ENCODE measurements at regions not wholly inside any gene's neighbourhood (a gene's known extent, or its start where the extent isn't known, plus 50 kb on each side); places are given as distances from the start of the nearest gene placed in this dataset.

- no peak for DNase-seq
These were observed 648.7 kb upstream of the CCDC54 start for GRCh38 chr3:106728315-106729098.

GRCh38 chr3:106729481-106729880 is 647.8 kb upstream of the CCDC54 start:
- DNase-seq: no peak

GRCh38 chr3:106731230-106731629 is 646.0 kb upstream of the CCDC54 start:
- DNase-seq: no peak

GRCh38 chr3:106734712-106735111 is 642.5 kb upstream of the CCDC54 start:
- DNase-seq: no peak

- no peak for DNase-seq
These were observed 640.0 kb upstream of the CCDC54 start for GRCh38 chr3:106737265-106737664.

- DNase-seq: no peak
These were observed 637.1 kb upstream of the CCDC54 start for GRCh38 chr3:106740116-106740515.

GRCh38 chr3:106745344-106746168 is 631.7 kb upstream of the CCDC54 start:
- no peak for DNase-seq

- no peak for DNase-seq
These were observed 631.0 kb upstream of the CCDC54 start for GRCh38 chr3:106746286-106746685.

GRCh38 chr3:106748472-106749262 is 628.6 kb upstream of the CCDC54 start:
- no peak for DNase-seq

GRCh38 chr3:106750092-106750491 is 627.1 kb upstream of the CCDC54 start:
- no peak for DNase-seq

- DNase-seq: no peak
These were observed 621.9 kb upstream of the CCDC54 start for GRCh38 chr3:106755336-106755735.

GRCh38 chr3:106756901-106757300 is 620.3 kb upstream of the CCDC54 start:
- DNase-seq: no peak

GRCh38 chr3:106758459-106758858 is 618.8 kb upstream of the CCDC54 start:
- no peak for DNase-seq

GRCh38 chr3:106759731-106760130 is 617.5 kb upstream of the CCDC54 start:
- no peak for DNase-seq

GRCh38 chr3:106765342-106765741 is 611.9 kb upstream of the CCDC54 start:
- DNase-seq: no peak

GRCh38 chr3:106768941-106769480 is 608.2 kb upstream of the CCDC54 start:
- no peak for DNase-seq

GRCh38 chr3:106773795-106774194 is 603.4 kb upstream of the CCDC54 start:
- no peak for DNase-seq

- DNase-seq: no peak
These were observed 594.0 kb upstream of the CCDC54 start for GRCh38 chr3:106783231-106783630.

- no peak for DNase-seq
These were observed 588.0 kb upstream of the CCDC54 start for GRCh38 chr3:106789276-106789675.

GRCh38 chr3:106792716-106793115 is 584.5 kb upstream of the CCDC54 start:
- no peak for DNase-seq

GRCh38 chr3:106794442-106794841 is 582.8 kb upstream of the CCDC54 start:
- DNase-seq: no peak

- DNase-seq: no peak
These were observed 581.7 kb upstream of the CCDC54 start for GRCh38 chr3:106795553-106795952.

- DNase-seq: no peak
These were observed 579.8 kb upstream of the CCDC54 start for GRCh38 chr3:106797461-106797860.

Data from NCI-H187 (cell line).